HCT116 (cell line): ENCODE measurements at regions not wholly inside any gene's neighbourhood (a gene's known extent, or its start where the extent isn't known, plus 50 kb on each side); places are given as distances from the start of the nearest gene placed in this dataset.

Source experiments
- CBX3 ChIP-seq: IDR thresholded peaks from 2 replicates; pipeline ENCODE4 v1.6.1; 2012; ENCODE audit warnings: low read depth
- CEBPB ChIP-seq: IDR thresholded peaks from 2 replicates; pipeline ENCODE4 v1.6.1; 2012; ENCODE audit warnings: low read depth
- EZH2 ChIP-seq: fragments of 200-600 bp; sonication (generic); IDR thresholded peaks from 2 replicates; pipeline ENCODE4 v1.6.1; 2017; ENCODE audit warnings: antibody characterized with exemption, mixed run types
- EZH2phosphoT487 ChIP-seq: fragments of 200-600 bp; IDR thresholded peaks from 2 replicates; pipeline ENCODE4 v1.6.1; 2018; ENCODE audit warnings: antibody characterized with exemption, borderline replicate concordance
- JUND ChIP-seq: IDR thresholded peaks from 2 replicates; pipeline ENCODE4 v1.6.1; 2012
- POLR2A ChIP-seq: IDR thresholded peaks from 2 replicates; pipeline ENCODE4 v1.7.0; 2011; ENCODE audit warnings: borderline replicate concordance; ENCODE audit not compliant: insufficient read depth, insufficient read length; ENCODE audit errors: extremely low read depth
- POLR2AphosphoS5 ChIP-seq: IDR thresholded peaks from 2 replicates; pipeline ENCODE4 v1.6.1; 2011; ENCODE audit warnings: mild to moderate bottlenecking, low read depth, low read length, moderate library complexity
- SP1 ChIP-seq: IDR thresholded peaks from 2 replicates; pipeline ENCODE4 v1.6.1; 2012; ENCODE audit warnings: low read depth
- TF ChIP-seq, protein P1 (sequence below): IDR thresholded peaks from 2 replicates; pipeline ENCODE4 v1.6.1; 2012
- TF ChIP-seq, protein P2 (sequence below), 3 experiments: fragments of 200-600 bp in 1 of 3; sonication (generic) in 1 of 3; IDR thresholded peaks in 2 of 3; conservative IDR thresholded peaks in 1 of 3; 2 replicates each; pipeline ENCODE4 v1.5.1; 2012 to 2017; ENCODE audit warnings: low read depth in 2 of 3, low read length in 2 of 3, antibody characterized with exemption in 1 of 3, borderline replicate concordance in 1 of 3, control low read depth in 1 of 3, mild to moderate bottlenecking in 1 of 3, mixed read lengths in 1 of 3, mixed run types in 1 of 3, moderate library complexity in 1 of 3; ENCODE audit not compliant: insufficient read depth in 1 of 3
- TF ChIP-seq, protein P3 (sequence below): IDR thresholded peaks from 2 replicates; pipeline ENCODE4 v1.6.1; 2012; ENCODE audit warnings: low read depth

DNA sequence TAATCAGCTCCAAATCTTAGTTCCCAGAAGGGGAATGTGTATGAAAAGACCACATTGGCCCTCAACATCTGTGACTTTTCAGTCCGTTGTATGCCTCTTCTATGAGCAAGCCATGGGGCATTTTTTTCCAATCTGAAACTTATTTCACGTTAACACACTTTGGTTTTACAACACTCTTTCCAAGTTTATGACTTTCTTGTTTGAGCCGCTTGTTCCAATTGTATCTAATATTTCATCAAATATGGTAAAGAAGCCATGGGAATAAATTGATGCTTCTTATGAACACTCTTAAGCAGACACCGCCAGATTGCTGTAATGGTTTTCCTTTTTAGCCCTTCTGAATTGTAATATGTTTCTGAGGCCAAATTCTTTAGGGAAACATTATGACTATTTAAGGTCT is 359.9 kb downstream of the HLX start:
- TF ChIP-seq POLR2AphosphoS5 (no peak), POLR2A (no peak), EZH2 (no peak), JUND (no peak), CBX3 (no peak), CEBPB (no peak), EZH2phosphoT487 (no peak), SP1 (no peak)
- TF ChIP-seq, protein P1, sequence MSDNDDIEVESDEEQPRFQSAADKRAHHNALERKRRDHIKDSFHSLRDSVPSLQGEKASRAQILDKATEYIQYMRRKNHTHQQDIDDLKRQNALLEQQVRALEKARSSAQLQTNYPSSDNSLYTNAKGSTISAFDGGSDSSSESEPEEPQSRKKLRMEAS, result no peak
- TF ChIP-seq, protein P2, sequence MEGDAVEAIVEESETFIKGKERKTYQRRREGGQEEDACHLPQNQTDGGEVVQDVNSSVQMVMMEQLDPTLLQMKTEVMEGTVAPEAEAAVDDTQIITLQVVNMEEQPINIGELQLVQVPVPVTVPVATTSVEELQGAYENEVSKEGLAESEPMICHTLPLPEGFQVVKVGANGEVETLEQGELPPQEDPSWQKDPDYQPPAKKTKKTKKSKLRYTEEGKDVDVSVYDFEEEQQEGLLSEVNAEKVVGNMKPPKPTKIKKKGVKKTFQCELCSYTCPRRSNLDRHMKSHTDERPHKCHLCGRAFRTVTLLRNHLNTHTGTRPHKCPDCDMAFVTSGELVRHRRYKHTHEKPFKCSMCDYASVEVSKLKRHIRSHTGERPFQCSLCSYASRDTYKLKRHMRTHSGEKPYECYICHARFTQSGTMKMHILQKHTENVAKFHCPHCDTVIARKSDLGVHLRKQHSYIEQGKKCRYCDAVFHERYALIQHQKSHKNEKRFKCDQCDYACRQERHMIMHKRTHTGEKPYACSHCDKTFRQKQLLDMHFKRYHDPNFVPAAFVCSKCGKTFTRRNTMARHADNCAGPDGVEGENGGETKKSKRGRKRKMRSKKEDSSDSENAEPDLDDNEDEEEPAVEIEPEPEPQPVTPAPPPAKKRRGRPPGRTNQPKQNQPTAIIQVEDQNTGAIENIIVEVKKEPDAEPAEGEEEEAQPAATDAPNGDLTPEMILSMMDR (IDR thresholded peaks at IDR 0.05 in 2 of 3, conservative IDR thresholded peaks at IDR 0.05 in 1 of 3; ENCODE audit: borderline replicate concordance in 1 of 3, insufficient read depth in 1 of 3, low read depth in 2 of 3, low read length in 2 of 3), result no peak
- TF ChIP-seq, protein P3, sequence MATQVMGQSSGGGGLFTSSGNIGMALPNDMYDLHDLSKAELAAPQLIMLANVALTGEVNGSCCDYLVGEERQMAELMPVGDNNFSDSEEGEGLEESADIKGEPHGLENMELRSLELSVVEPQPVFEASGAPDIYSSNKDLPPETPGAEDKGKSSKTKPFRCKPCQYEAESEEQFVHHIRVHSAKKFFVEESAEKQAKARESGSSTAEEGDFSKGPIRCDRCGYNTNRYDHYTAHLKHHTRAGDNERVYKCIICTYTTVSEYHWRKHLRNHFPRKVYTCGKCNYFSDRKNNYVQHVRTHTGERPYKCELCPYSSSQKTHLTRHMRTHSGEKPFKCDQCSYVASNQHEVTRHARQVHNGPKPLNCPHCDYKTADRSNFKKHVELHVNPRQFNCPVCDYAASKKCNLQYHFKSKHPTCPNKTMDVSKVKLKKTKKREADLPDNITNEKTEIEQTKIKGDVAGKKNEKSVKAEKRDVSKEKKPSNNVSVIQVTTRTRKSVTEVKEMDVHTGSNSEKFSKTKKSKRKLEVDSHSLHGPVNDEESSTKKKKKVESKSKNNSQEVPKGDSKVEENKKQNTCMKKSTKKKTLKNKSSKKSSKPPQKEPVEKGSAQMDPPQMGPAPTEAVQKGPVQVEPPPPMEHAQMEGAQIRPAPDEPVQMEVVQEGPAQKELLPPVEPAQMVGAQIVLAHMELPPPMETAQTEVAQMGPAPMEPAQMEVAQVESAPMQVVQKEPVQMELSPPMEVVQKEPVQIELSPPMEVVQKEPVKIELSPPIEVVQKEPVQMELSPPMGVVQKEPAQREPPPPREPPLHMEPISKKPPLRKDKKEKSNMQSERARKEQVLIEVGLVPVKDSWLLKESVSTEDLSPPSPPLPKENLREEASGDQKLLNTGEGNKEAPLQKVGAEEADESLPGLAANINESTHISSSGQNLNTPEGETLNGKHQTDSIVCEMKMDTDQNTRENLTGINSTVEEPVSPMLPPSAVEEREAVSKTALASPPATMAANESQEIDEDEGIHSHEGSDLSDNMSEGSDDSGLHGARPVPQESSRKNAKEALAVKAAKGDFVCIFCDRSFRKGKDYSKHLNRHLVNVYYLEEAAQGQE, result no peak
